Central memory CD8-positive, alpha-beta T cell (primary cell): ENCODE measurements at regions not wholly inside any gene's neighbourhood (a gene's known extent, or its start where the extent isn't known, plus 50 kb on each side); places are given as distances from the start of the nearest gene placed in this dataset.

ENCODE experiments used
- ATAC-seq: fragments of 150-1000 bp; cut with Tn5 transposase; replicated peaks from 2 replicates; pipeline ENCODE4 v1.10.0; 2022; ENCODE audit warnings: mild to moderate bottlenecking, moderate FRiP score, moderate number of reproducible peaks; ENCODE audit not compliant: poor library complexity, severe bottlenecking; ENCODE audit errors: extremely low read depth
- DNase-seq, 2 donors: peaks; one replicate each; pipeline ENCODE4 v3.0.0; 2021; ENCODE audit warnings: low spot score in 2 of 2
- H3K27ac Mint-ChIP-seq: one replicate; pipeline ENCODE4 v1.8.0; 2022; ENCODE audit warnings: low read depth, mild to moderate bottlenecking, moderate library complexity, mixed read lengths
- H3K27me3 Mint-ChIP-seq: one replicate; pipeline ENCODE4 v1.8.0; 2022; ENCODE audit warnings: mixed read lengths
- H3K36me3 Mint-ChIP-seq: one replicate; pipeline ENCODE4 v1.8.0; 2022; ENCODE audit warnings: mild to moderate bottlenecking, moderate library complexity, mixed read lengths; ENCODE audit not compliant: insufficient read depth
- H3K4me1 Mint-ChIP-seq: one replicate; pipeline ENCODE4 v1.8.0; 2022; ENCODE audit warnings: mixed read lengths
- H3K4me3 Mint-ChIP-seq: one replicate; pipeline ENCODE4 v1.8.0; 2022; ENCODE audit warnings: mild to moderate bottlenecking, moderate library complexity, mixed read lengths
- H3K9me3 Mint-ChIP-seq: one replicate; pipeline ENCODE4 v1.8.0; 2022; ENCODE audit warnings: mixed read lengths

DNA sequence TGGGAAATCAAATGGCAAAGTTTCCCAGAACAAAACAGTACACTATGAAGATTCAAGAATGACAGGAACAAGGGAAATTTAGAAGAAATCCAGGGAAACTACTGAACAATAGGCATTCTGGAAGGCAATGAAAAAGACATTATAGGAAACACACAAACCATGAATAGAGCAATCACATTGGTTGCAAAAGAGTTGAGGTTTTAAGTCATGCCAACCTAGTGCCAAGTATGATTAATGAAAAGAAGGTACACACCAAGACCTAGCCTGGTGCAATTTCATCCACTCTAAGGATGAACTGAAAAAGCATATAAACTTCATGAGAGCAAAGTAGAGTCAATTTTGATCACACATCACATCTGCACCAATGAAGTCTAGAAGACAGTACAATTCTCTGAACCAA lies 326.9 kb downstream of the PDHA2 start:
- DNase-seq (no peak), ATAC-seq (no peak)
- Mint-ChIP-seq H3K9me3 (peaks cover 12% of the 10 kb centered on the region), H3K4me1 (no peaks in the 10 kb centered on the region), H3K36me3 (no peaks in the 10 kb centered on the region), H3K27ac (no peak overlapping the region), H3K27me3 (no peaks in the 10 kb centered on the region), H3K4me3 (no peak overlapping the region)

DNA sequence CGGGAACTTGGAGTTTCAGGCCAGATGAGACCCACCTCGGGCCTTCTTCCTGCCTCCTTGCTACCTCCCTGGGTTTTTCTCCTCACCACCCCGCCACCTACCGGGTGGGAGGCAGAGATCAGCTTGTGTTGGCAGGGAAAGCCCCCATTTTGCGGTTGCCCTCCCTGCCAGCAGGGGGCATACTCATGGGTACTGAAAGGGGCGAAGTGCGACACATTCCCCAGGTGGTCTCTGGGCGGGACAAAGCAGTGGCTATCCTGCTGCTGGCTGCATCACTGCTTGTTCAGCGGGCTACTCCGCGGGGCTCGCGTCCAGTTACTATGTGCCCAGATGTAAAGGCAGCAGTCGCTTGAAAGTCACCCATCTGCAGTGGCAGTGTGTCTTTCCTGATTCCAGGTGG lies 330.3 kb downstream of the PDHA2 start:
- no peaks in the 10 kb centered on the region for H3K27me3 Mint-ChIP-seq
- H3K9me3 Mint-ChIP-seq, result peaks cover 10% of the 10 kb centered on the region
- DNase-seq (no peak), ATAC-seq (no peak)
- no peak overlapping the region for H3K27ac Mint-ChIP-seq
- no peaks in the 10 kb centered on the region for H3K36me3 Mint-ChIP-seq
- no peak overlapping the region for H3K4me3 Mint-ChIP-seq
- H3K4me1 Mint-ChIP-seq, result no peaks in the 10 kb centered on the region

DNA sequence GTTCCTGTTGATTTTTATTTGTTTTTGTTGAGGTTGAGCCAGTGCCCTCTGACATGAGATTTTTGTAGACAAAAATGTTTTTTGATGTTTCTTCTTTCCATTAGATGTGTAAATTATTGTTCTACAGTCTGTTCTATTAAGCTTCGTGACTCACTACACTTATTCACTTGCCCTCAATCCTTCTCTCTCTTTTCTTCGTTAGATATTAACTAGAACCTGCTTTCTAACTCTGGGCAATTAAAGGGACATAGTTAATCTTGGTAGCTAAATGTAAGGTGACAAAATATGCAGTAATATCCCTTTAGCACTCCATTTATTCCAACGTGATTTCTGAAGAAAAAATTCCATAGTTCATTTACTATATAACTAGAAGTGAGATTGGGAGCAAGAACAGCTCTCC lies 333.9 kb downstream of the PDHA2 start:
- Mint-ChIP-seq H3K36me3 (no peaks in the 10 kb centered on the region), H3K27ac (no peak overlapping the region), H3K9me3 (peaks cover 16% of the 10 kb centered on the region), H3K27me3 (no peaks in the 10 kb centered on the region), H3K4me1 (no peaks in the 10 kb centered on the region), H3K4me3 (no peak overlapping the region)
- DNase-seq, result no peak
- ATAC-seq, result no peak

DNA sequence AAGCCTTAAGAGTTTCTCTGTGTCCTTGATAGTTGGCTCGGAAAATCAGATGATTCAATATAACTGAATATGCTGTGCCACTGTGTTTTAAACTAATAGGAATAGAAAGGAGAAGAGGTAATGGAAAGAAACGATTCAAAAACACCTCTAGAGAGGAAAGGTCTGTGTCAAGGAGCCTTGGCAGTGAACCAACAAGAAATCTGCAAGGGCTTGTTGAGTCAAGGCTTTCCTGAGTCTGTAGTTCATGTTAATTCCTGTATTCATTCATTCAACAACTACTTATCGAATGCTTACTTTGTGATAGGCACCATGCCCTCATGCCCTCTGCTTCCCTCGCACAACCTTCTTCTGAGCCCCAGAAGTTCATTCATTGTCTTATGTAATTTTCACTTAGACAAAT lies 336.0 kb downstream of the PDHA2 start:
- no peak for DNase-seq
- peaks cover 23% of the 10 kb centered on the region for H3K9me3 Mint-ChIP-seq
- no peaks in the 10 kb centered on the region for H3K4me1 Mint-ChIP-seq
- no peak for ATAC-seq
- no peak overlapping the region for H3K4me3 Mint-ChIP-seq
- no peaks in the 10 kb centered on the region for H3K27me3 Mint-ChIP-seq
- no peak overlapping the region for H3K27ac Mint-ChIP-seq
- H3K36me3 Mint-ChIP-seq, result no peaks in the 10 kb centered on the region

DNA sequence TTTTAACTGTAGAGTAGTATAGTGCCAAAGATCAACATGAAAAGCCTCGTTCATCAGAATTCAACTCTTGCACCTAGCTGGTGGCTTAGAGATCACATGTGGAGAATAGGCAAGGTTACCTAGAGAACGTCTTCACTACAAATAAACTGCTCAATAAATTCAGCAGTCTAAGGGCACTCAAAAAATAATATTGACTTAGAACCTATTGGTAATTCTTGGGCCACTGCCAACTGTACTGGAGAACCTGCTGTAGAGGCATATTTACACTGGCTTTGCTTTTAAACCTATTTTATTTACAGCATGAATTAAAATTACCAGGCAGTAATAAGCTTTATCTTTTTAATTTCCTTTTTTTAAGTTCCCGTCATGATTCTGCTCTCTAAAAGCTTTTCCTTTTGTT lies 343.7 kb downstream of the PDHA2 start:
- Mint-ChIP-seq H3K27me3 (no peaks in the 10 kb centered on the region), H3K4me3 (no peak overlapping the region), H3K4me1 (no peaks in the 10 kb centered on the region), H3K36me3 (no peaks in the 10 kb centered on the region), H3K27ac (no peak overlapping the region), H3K9me3 (peaks cover 24% of the 10 kb centered on the region)
- DNase-seq, result no peak
- no peak for ATAC-seq

DNA sequence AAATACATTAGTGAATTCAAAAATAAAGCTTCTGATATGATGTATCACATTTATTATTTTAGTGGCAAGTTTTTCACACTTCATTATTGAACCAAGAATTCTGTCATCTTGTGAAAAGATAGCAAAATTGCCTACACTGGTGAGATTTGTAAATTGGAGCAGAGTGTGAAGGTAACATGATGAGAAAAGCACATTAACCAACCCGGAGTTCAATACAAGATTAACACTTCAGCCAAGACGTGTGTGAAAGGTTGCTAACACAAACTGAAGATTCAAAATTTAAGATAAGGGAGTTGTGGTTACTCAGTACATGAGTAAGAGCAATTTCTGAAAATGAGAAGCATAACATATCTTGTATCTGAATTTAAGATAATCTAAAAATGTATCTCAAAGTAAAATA lies 346.7 kb downstream of the PDHA2 start:
- Mint-ChIP-seq H3K36me3 (no peaks in the 10 kb centered on the region), H3K4me3 (no peak overlapping the region), H3K4me1 (no peaks in the 10 kb centered on the region), H3K9me3 (peaks cover 12% of the 10 kb centered on the region), H3K27ac (no peak overlapping the region), H3K27me3 (no peaks in the 10 kb centered on the region)
- no peak for DNase-seq
- no peak for ATAC-seq

DNA sequence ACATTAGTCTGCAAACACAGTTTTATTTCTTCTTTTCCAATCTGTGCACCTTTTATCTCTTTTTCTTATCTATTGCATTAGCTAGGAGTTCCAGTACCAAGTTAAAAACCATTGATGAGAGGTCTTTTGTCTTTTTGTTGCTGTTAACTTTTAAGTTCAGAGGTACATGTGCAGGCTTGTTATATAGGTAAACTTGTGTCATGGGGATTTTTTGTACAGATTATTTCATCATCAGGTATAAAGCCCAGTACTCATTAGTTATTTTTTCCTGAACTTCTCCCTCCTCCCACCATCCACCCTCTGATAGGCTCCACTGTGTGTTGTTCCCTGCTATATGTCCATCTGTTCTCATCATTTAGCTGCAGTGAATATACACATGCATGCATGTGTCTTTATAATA lies 349.9 kb downstream of the PDHA2 start:
- Mint-ChIP-seq H3K9me3 (peaks cover 6% of the 10 kb centered on the region), H3K4me3 (no peak overlapping the region), H3K36me3 (no peaks in the 10 kb centered on the region), H3K27me3 (no peaks in the 10 kb centered on the region), H3K4me1 (no peaks in the 10 kb centered on the region), H3K27ac (no peak overlapping the region)
- DNase-seq, result no peak
- ATAC-seq, result no peak

DNA sequence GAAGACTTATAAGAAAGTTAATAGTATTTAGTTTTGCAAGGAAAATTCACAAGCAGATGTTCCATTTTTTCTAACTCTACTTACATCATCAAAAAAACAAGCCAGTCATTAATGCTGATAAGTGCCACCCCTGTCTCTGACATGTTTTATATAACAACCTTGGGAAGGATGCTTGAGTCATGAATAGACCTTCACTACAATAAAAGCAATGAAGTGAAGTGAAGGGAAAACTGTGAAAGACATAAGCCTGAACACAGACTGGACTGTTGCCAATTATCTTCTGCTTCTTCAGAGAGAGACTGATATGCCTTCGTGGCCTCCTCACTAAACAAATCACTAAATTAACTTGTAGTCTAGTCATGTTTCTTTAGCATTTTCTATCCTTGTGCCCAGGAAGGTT lies 353.2 kb downstream of the PDHA2 start:
- H3K9me3 Mint-ChIP-seq, result peaks cover 5% of the 10 kb centered on the region
- no peak overlapping the region for H3K4me3 Mint-ChIP-seq
- no peak for ATAC-seq
- H3K4me1 Mint-ChIP-seq, result no peaks in the 10 kb centered on the region
- H3K27ac Mint-ChIP-seq, result no peak overlapping the region
- DNase-seq, result no peak
- H3K36me3 Mint-ChIP-seq, result no peaks in the 10 kb centered on the region
- no peaks in the 10 kb centered on the region for H3K27me3 Mint-ChIP-seq

DNA sequence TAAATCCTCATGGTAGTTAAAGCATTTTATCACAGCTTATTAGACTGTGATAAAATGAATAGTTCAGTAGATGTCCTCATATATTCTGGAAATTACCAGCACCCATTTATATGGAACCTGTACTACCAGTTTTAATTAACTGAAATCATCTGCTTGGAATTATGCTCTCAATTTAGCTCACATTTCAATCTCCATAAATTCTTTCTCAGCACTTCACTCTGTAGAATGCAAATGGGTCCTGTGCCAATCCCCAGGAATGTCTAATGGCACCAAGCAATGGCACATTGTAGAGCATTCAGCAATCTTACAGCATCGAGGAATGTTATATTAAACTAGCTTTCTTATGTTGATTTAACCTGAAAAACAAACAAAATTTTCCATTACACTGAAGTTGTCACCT lies 355.1 kb downstream of the PDHA2 start:
- Mint-ChIP-seq H3K27me3 (no peaks in the 10 kb centered on the region), H3K36me3 (no peaks in the 10 kb centered on the region), H3K4me3 (no peak overlapping the region), H3K4me1 (no peaks in the 10 kb centered on the region), H3K9me3 (peaks cover 5% of the 10 kb centered on the region), H3K27ac (no peak overlapping the region)
- ATAC-seq (no peak), DNase-seq (no peak)

DNA sequence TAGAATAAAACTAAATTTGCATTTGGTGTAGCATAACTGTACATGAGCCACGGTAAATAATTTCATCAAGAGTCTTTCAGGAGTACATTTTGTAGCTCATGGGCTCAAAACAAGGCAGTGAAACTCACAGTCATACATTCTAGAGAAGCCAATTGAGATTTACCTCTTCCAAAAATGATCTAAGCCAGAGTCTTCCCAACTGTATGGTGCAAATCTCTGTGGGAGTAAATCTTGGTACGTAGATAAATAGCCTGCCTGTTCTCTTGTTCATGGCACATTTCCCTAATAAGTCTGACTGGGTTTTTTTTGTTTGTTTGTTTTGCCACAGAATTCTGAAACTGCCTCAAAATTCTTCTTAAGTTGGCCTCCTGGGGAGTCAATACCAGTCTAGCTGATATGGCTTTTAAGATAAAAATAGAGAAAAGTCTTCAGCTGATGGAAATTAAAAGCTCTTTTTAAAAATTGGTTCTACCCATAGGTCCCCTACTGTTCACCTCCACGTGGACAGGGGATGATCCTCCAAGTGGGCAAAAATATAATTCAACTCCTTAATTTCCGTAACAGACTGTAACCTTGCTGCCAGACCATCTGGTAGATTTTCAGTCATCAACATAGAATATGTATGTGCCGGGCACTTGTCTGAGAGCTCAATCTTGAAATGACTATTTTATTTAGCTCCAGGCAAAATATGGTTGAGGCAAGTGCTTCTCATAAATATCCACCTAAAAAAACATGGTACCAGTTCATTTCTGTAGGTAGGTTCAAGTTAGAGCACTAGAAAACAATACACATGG lies 365.4 kb downstream of the PDHA2 start:
- Mint-ChIP-seq H3K27me3 (no peaks in the 10 kb centered on the region), H3K9me3 (peaks cover 17% of the 10 kb centered on the region), H3K4me1 (no peaks in the 10 kb centered on the region), H3K36me3 (no peaks in the 10 kb centered on the region), H3K27ac (no peak overlapping the region), H3K4me3 (no peak overlapping the region)
- ATAC-seq (no peak), DNase-seq (no peak)

DNA sequence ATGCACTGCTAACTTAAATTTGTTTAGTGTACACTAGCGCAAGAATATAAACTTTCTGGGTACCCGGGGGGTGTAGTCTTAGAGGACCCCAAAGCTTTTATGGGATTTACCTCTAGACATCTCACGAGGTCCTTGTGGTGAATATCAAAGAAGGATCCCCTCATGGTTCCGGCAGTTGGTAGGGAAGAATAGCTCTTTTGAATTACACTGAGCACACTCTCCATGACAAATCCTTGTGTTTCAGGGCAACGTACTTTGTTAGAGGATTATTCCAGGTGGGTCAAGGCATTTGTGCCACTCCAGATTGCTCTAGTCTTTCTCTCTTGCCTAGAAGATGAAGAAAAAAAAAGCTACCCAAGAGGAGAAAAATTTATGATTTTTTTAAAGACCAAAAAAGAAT lies 387.6 kb downstream of the PDHA2 start:
- Mint-ChIP-seq H3K36me3 (no peaks in the 10 kb centered on the region), H3K4me1 (no peaks in the 10 kb centered on the region), H3K9me3 (peaks cover 32% of the 10 kb centered on the region), H3K27ac (no peak overlapping the region), H3K27me3 (no peaks in the 10 kb centered on the region), H3K4me3 (no peak overlapping the region)
- ATAC-seq, result no peak
- DNase-seq, result no peak

DNA sequence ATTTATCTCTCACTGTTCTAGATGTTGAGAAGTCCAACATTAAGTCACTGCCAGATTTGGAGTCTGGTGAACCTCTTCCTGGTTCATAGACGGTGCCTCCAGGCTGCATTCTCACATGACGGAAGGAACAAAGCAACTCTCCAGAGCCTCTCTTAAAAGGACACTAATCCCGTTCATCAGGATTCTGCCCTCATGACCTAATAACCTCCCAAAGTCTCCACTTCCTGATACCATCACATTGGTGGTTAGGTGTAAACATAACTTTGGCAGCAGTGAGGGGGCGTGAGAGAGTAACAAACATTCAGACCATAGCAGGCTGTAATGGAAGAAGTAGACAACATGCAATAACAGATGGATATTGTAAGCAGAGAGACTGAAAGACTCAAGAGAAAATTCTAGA lies 388.6 kb downstream of the PDHA2 start:
- Mint-ChIP-seq H3K27ac (no peak overlapping the region), H3K4me1 (no peaks in the 10 kb centered on the region), H3K36me3 (no peaks in the 10 kb centered on the region), H3K27me3 (no peaks in the 10 kb centered on the region), H3K4me3 (no peak overlapping the region), H3K9me3 (peaks cover 27% of the 10 kb centered on the region)
- ATAC-seq (no peak), DNase-seq (no peak)

DNA sequence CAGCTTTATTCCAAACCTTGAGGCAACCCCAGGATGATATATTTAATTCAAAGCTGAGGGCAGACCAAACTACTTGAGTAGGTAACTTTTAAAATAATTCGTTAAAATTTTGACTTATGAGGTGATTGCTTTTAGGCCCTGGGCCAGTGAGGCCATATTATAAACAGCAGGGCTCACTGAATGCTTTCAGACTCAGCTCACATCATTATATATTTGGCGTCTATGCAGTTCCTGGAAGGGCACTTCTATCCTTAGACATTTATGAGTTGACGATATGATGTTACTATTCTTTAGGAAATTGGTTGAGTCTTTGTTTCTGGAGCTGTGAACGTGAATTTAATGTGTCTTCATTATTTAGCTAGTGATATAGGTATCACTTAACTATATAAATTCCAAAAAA lies 400.1 kb downstream of the PDHA2 start:
- peaks cover 17% of the 10 kb centered on the region for H3K9me3 Mint-ChIP-seq
- no peak overlapping the region for H3K4me3 Mint-ChIP-seq
- DNase-seq, result no peak
- no peak for ATAC-seq
- no peaks in the 10 kb centered on the region for H3K27me3 Mint-ChIP-seq
- no peaks in the 10 kb centered on the region for H3K36me3 Mint-ChIP-seq
- no peak overlapping the region for H3K27ac Mint-ChIP-seq
- no peaks in the 10 kb centered on the region for H3K4me1 Mint-ChIP-seq
